Heart right ventricle (tissue), 16 donors: ENCODE measurements at regions not wholly inside any gene's neighbourhood (a gene's known extent, or its start where the extent isn't known, plus 50 kb on each side); places are given as distances from the start of the nearest gene placed in this dataset.

Source experiments
- ATAC-seq, 8 donors: fragments of 200-7000 bp; cut with Tn5 transposase; one replicate each; pipeline ENCODE4 v1.9.1; 2020; ENCODE audit warnings: mild to moderate bottlenecking in 8 of 8, moderate library complexity in 8 of 8, moderate number of reproducible peaks in 1 of 8
- DNase-seq, 2 donors: peaks; one replicate each; pipeline ENCODE4 v3.0.0-alpha.2; 2020
- H3K27ac ChIP-seq, 10 donors: fragments of 200-600 bp; sonication (generic) in 2 of 10; one replicate each; pipeline versions ENCODE4 v1.5.0 to v1.8.0; 2020 to 2022; ENCODE audit warnings: mild to moderate bottlenecking in 3 of 10
- H3K27me3 ChIP-seq, 7 donors: fragments of 200-600 bp; one replicate each; pipeline ENCODE4 v1.8.0; 2021 to 2022; ENCODE audit warnings: mild to moderate bottlenecking in 2 of 7
- H3K36me3 ChIP-seq, 9 donors: fragments of 200-600 bp; sonication (generic) in 1 of 9; one replicate each; pipeline versions ENCODE4 v1.5.0 to v1.8.0; 2020 to 2022; ENCODE audit warnings: mild to moderate bottlenecking in 2 of 9
- H3K4me1 ChIP-seq, 9 donors: fragments of 200-600 bp; sonication (generic) in 1 of 9; one replicate each; pipeline versions ENCODE4 v1.5.0 to v1.8.0; 2020 to 2022; ENCODE audit warnings: mild to moderate bottlenecking in 4 of 9
- H3K4me3 ChIP-seq, 10 donors: fragments of 200-600 bp; sonication (generic) in 2 of 10; one replicate each; pipeline versions ENCODE4 v1.5.0 to v1.8.0; 2020 to 2022; ENCODE audit warnings: mild to moderate bottlenecking in 7 of 10, moderate library complexity in 2 of 10
- H3K9me3 ChIP-seq, 11 donors: fragments of 200-600 bp in 10 of 11; sonication (generic) in 2 of 11; one replicate each; pipeline versions ENCODE4 v1.5.0 to v1.8.0; 2013 to 2022; ENCODE audit warnings: mild to moderate bottlenecking in 2 of 11, control low read depth in 1 of 11, moderate library complexity in 1 of 11
- CTCF ChIP-seq, 9 donors: fragments of 200-600 bp; sonication (generic) in 2 of 9; IDR thresholded peaks; one replicate each; pipeline versions ENCODE4 v1.5.0 to v1.8.0; 2021 to 2022; ENCODE audit warnings: antibody characterized with exemption in 9 of 9, mild to moderate bottlenecking in 5 of 9, moderate library complexity in 1 of 9
- WGBS, 2 donors: extraction: QIAGEN DNeasy Blood & Tissue Kit; methylation state at CpG; one replicate each; pipeline ENCODE4 v1.1.7; 2013; ENCODE audit warnings: inconsistent platforms in 1 of 2; 5-methylcytosine and 5-hydroxymethylcytosine counted together
- intact Hi-C, 10 donors: fragments of 100-400 bp; cut with DNase I; formaldehyde crosslinking; loops; one replicate each; pipeline versions ENCODE4 v1.11.1 to v1.14.2; 2022
- donor health status: Arrhythmogenic right ventricular cardiomyopathy.
- donor health status: ischemic (EF 13 %, LVEDD 7.1; RV severe dilation, severe dysfunction).
- donor health status: healthy with polysubstance abuse.
- donor health status: DM: no; HTN: yes; CAD: no.
- donor health status: DM: no; HTN: no; CAD: no.
- donor health status: ischemic (EF 25% LVEDD 6.9; RV normal size, moderate dysfunction).
- donor health status: ischemic (EF 25% LVEDD 5.7; RV mildly dilated, moderate dysfunction).
- donor health status: healthy.
- donor health status: DM: yes; HTN: yes; CAD: no.
- donor health status: Ischemic cardiomyopathy.
- donor health status: ischemic (EF 35%, LVEDD 5.7; RV mildly dilated, moderate dysfunction).
- donor health status: nonischemic (EF 11% LVEDD 7.7; RV severe dilation, severe dysfunction).
- donor health status: DM: yes; HTN: yes; CAD: no.
- donor health status: PGD.
- donor health status: ischemic (EF 29% LVEDD 5.4; RV normal size, mild dysfunction).
- donor health status: nonischemic (EF 23%, LVEDD 6.1; RV moderate dilation, normal function).

GRCh38 chr7:68065581-68065980 lies 1068.9 kb downstream of the TYW1 start:
- ATAC-seq (no peak), DNase-seq (no peak)
- 88% methylated on average over 4 of the region's 4 CpGs for WGBS, 2 donors
- H3K4me1 ChIP-seq: no peaks in the 10 kb centered on the region
- H3K4me3 ChIP-seq: no peak overlapping the region
- H3K9me3 ChIP-seq: no peaks in the 10 kb centered on the region
- H3K27me3 ChIP-seq: peaks cover 0 to 22% (median 8%) of the 10 kb centered on the region in 7 donors
- H3K36me3 ChIP-seq: no peaks in the 10 kb centered on the region
- TF ChIP-seq CTCF (IDR thresholded peaks at IDR 0.05): no peak
- H3K27ac ChIP-seq: no peak overlapping the region
- intact Hi-C loops: loop anchor here in 1 of 10 donors (10.0 kb wide), 1 partner anchor 1859 kb away; no protein-coding TSS in a partner anchor

DNA sequence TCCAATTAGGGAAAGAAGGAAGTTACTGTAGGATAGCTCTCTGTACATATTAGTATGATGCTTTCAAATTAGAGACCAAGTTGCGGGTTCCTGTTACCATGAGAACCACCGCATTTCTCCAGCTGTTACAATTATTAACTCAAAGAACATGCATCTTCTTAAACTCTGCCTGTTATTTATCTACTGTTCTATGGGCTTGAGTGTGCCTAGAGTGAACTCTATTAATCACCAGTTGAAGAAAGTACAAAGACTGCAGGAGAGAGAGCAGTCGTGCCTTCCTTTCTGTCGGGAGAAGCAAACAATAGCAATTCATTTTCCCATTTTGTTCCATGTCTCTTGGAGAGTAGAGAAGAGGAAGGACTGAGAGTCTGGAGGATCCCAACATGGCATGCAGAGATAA lies 1071.2 kb downstream of the TYW1 start:
- Histone ChIP-seq H3K4me3 (no peak overlapping the region), H3K9me3 (no peaks in the 10 kb centered on the region), H3K36me3 (no peaks in the 10 kb centered on the region), H3K27ac (no peak overlapping the region), H3K27me3 (peaks cover 0 to 18% (median 3%) of the 10 kb centered on the region in 7 donors), H3K4me1 (no peaks in the 10 kb centered on the region)
- TF ChIP-seq CTCF (IDR thresholded peaks at IDR 0.05): no peak
- DNase-seq (no peak), ATAC-seq (no peak)
- intact Hi-C loops: loop anchor here in 1 of 10 donors (10.0 kb wide), 1 partner anchor 1857 kb away; no protein-coding TSS in a partner anchor
- 55 to 63% methylated on average over 4 of the region's 4 CpGs for WGBS, 2 donors

- Histone ChIP-seq H3K27ac (no peak overlapping the region), H3K27me3 (peaks cover 0 to 22% (median 7%) of the 10 kb centered on the region in 7 donors), H3K9me3 (peaks cover 0 to 3% (median 0%) of the 10 kb centered on the region in 11 donors), H3K36me3 (no peaks in the 10 kb centered on the region), H3K4me3 (no peak overlapping the region), H3K4me1 (no peaks in the 10 kb centered on the region)
- ATAC-seq (no peak), DNase-seq (no peak)
- 68 to 76% methylated on average over 5 of the region's 5 CpGs for WGBS, 2 donors
- TF ChIP-seq CTCF (IDR thresholded peaks at IDR 0.05): no peak
- intact Hi-C loops: no loop called here
Measured at GRCh38 chr7:68070992-68071391, 1074.4 kb downstream of the TYW1 start.

DNA sequence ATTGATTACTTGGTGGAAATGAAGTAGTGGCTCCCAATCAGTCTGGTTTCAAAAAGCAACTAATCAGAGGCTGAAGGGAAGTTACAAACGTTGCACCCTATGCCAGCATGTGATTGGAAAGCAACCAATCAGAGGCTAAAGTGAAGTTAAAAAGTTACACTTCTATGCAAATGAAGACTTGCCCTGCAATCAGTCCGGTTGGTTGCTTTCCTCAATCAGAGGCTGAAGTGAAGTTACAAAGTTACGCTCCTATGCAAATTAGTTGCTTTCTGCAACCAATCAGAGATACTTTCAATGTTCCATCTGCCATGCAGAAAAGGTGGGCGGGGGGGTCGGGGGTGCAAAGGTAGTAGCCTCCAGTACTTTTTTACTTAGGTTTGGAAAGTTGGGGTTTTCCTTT lies 1077.1 kb downstream of the TYW1 start:
- Histone ChIP-seq H3K4me3 (no peak overlapping the region), H3K27ac (no peak overlapping the region), H3K4me1 (no peaks in the 10 kb centered on the region), H3K36me3 (no peaks in the 10 kb centered on the region), H3K9me3 (peaks cover 0 to 11% (median 0%) of the 10 kb centered on the region in 11 donors), H3K27me3 (peaks cover 0 to 15% (median 3%) of the 10 kb centered on the region in 7 donors)
- 68 to 72% methylated on average over 5 of the region's 5 CpGs for WGBS, 2 donors
- TF ChIP-seq CTCF (IDR thresholded peaks at IDR 0.05): no peak
- DNase-seq (no peak), ATAC-seq (no peak)
- intact Hi-C loops: no loop called here
